GM23338 (cell line): ENCODE measurements at regions not wholly inside any gene's neighbourhood (a gene's known extent, or its start where the extent isn't known, plus 50 kb on each side); places are given as distances from the start of the nearest gene placed in this dataset.

Source experiments
- CREB1 ChIP-seq: fragments of 250-450 bp; sonication (Bioruptor Pico); IDR thresholded peaks from 2 replicates; pipeline ENCODE4 v1.5.0; 2020; ENCODE audit warnings: low read depth, mild to moderate bottlenecking, moderate library complexity
- EZH2 ChIP-seq: fragments of 200-600 bp; sonication (generic); IDR thresholded peaks from one replicate; pipeline ENCODE4 v1.8.0; 2017; ENCODE audit warnings: antibody characterized with exemption, mild to moderate bottlenecking, low read depth; ENCODE audit not compliant: unreplicated experiment
- EZH2phosphoT487 ChIP-seq: fragments of 200-600 bp; sonication (generic); IDR thresholded peaks from one replicate; pipeline ENCODE4 v1.8.1; 2018; ENCODE audit warnings: antibody characterized with exemption; ENCODE audit not compliant: unreplicated experiment
- JUNB ChIP-seq: IDR thresholded peaks from one replicate; pipeline ENCODE4 v1.6.1; 2016; ENCODE audit warnings: antibody characterized with exemption; ENCODE audit not compliant: unreplicated experiment
- NANOG ChIP-seq: IDR thresholded peaks from 2 replicates; pipeline ENCODE4 v1.6.1; 2016; ENCODE audit warnings: antibody characterized with exemption, borderline replicate concordance
- POLR2AphosphoS5 ChIP-seq: IDR thresholded peaks from 2 replicates; pipeline ENCODE4 v1.6.1; 2016; ENCODE audit warnings: antibody characterized with exemption, low read depth
- STAT1 ChIP-seq: IDR thresholded peaks from one replicate; pipeline ENCODE4 v1.6.1; 2016; ENCODE audit warnings: antibody characterized with exemption; ENCODE audit not compliant: unreplicated experiment
- ZNF114 ChIP-seq: fragments of 250-450 bp; sonication (Bioruptor Pico); IDR thresholded peaks from 2 replicates; pipeline ENCODE4 v1.5.0; 2020; ENCODE audit warnings: mild to moderate bottlenecking, moderate library complexity
- TF ChIP-seq, protein P1 (sequence below), 2 experiments: fragments of 200-600 bp in 1 of 2; sonication (generic) in 1 of 2; conservative IDR thresholded peaks; 2 replicates each; pipeline versions ENCODE4 v1.5.1 to v1.6.1; 2016 to 2017; ENCODE audit warnings: antibody characterized with exemption in 2 of 2, low read depth in 2 of 2, mild to moderate bottlenecking in 2 of 2, moderate library complexity in 1 of 2
- TF ChIP-seq, protein P2 (sequence below): IDR thresholded peaks from one replicate; pipeline ENCODE4 v1.6.1; 2018; ENCODE audit warnings: antibody characterized with exemption; ENCODE audit not compliant: unreplicated experiment
- TF ChIP-seq, protein P3 (sequence below): fragments of 250-450 bp; sonication (Bioruptor Pico); IDR thresholded peaks from 2 replicates; pipeline ENCODE4 v1.5.0; 2020; ENCODE audit warnings: mild to moderate bottlenecking, moderate library complexity

DNA sequence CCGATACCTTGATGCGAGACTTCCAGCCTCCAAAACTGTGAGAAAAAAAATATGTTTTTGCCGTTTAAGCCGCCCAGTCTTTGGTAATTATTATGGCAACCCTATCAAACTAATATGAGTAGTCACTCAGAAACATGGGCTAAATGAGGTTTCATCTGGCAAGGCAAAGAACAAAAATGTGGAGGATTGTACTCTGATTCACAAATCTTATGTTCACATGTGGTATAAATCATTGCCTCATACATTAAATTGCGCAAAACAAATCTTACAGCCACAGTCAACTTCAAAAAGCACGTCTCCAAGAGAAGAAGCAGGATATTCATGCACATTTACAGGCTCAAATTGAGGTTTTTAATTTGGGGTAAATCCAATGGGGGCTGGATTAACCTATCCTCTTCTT, 1435.4 kb upstream of the LRRTM1 start:
- TF ChIP-seq POLR2AphosphoS5 (no peak), EZH2 (no peak), EZH2phosphoT487 (no peak), CREB1 (CRISPR knock-in tag) (no peak), JUNB (no peak), NANOG (no peak), STAT1 (no peak), ZNF114 (CRISPR knock-in tag) (no peak)
- TF ChIP-seq, protein P1, sequence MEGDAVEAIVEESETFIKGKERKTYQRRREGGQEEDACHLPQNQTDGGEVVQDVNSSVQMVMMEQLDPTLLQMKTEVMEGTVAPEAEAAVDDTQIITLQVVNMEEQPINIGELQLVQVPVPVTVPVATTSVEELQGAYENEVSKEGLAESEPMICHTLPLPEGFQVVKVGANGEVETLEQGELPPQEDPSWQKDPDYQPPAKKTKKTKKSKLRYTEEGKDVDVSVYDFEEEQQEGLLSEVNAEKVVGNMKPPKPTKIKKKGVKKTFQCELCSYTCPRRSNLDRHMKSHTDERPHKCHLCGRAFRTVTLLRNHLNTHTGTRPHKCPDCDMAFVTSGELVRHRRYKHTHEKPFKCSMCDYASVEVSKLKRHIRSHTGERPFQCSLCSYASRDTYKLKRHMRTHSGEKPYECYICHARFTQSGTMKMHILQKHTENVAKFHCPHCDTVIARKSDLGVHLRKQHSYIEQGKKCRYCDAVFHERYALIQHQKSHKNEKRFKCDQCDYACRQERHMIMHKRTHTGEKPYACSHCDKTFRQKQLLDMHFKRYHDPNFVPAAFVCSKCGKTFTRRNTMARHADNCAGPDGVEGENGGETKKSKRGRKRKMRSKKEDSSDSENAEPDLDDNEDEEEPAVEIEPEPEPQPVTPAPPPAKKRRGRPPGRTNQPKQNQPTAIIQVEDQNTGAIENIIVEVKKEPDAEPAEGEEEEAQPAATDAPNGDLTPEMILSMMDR (conservative IDR thresholded peaks at IDR 0.05; ENCODE audit: low read depth in 2 of 2) = no peak
- TF ChIP-seq, protein P2, sequence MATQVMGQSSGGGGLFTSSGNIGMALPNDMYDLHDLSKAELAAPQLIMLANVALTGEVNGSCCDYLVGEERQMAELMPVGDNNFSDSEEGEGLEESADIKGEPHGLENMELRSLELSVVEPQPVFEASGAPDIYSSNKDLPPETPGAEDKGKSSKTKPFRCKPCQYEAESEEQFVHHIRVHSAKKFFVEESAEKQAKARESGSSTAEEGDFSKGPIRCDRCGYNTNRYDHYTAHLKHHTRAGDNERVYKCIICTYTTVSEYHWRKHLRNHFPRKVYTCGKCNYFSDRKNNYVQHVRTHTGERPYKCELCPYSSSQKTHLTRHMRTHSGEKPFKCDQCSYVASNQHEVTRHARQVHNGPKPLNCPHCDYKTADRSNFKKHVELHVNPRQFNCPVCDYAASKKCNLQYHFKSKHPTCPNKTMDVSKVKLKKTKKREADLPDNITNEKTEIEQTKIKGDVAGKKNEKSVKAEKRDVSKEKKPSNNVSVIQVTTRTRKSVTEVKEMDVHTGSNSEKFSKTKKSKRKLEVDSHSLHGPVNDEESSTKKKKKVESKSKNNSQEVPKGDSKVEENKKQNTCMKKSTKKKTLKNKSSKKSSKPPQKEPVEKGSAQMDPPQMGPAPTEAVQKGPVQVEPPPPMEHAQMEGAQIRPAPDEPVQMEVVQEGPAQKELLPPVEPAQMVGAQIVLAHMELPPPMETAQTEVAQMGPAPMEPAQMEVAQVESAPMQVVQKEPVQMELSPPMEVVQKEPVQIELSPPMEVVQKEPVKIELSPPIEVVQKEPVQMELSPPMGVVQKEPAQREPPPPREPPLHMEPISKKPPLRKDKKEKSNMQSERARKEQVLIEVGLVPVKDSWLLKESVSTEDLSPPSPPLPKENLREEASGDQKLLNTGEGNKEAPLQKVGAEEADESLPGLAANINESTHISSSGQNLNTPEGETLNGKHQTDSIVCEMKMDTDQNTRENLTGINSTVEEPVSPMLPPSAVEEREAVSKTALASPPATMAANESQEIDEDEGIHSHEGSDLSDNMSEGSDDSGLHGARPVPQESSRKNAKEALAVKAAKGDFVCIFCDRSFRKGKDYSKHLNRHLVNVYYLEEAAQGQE = no peak
- TF ChIP-seq, protein P3, sequence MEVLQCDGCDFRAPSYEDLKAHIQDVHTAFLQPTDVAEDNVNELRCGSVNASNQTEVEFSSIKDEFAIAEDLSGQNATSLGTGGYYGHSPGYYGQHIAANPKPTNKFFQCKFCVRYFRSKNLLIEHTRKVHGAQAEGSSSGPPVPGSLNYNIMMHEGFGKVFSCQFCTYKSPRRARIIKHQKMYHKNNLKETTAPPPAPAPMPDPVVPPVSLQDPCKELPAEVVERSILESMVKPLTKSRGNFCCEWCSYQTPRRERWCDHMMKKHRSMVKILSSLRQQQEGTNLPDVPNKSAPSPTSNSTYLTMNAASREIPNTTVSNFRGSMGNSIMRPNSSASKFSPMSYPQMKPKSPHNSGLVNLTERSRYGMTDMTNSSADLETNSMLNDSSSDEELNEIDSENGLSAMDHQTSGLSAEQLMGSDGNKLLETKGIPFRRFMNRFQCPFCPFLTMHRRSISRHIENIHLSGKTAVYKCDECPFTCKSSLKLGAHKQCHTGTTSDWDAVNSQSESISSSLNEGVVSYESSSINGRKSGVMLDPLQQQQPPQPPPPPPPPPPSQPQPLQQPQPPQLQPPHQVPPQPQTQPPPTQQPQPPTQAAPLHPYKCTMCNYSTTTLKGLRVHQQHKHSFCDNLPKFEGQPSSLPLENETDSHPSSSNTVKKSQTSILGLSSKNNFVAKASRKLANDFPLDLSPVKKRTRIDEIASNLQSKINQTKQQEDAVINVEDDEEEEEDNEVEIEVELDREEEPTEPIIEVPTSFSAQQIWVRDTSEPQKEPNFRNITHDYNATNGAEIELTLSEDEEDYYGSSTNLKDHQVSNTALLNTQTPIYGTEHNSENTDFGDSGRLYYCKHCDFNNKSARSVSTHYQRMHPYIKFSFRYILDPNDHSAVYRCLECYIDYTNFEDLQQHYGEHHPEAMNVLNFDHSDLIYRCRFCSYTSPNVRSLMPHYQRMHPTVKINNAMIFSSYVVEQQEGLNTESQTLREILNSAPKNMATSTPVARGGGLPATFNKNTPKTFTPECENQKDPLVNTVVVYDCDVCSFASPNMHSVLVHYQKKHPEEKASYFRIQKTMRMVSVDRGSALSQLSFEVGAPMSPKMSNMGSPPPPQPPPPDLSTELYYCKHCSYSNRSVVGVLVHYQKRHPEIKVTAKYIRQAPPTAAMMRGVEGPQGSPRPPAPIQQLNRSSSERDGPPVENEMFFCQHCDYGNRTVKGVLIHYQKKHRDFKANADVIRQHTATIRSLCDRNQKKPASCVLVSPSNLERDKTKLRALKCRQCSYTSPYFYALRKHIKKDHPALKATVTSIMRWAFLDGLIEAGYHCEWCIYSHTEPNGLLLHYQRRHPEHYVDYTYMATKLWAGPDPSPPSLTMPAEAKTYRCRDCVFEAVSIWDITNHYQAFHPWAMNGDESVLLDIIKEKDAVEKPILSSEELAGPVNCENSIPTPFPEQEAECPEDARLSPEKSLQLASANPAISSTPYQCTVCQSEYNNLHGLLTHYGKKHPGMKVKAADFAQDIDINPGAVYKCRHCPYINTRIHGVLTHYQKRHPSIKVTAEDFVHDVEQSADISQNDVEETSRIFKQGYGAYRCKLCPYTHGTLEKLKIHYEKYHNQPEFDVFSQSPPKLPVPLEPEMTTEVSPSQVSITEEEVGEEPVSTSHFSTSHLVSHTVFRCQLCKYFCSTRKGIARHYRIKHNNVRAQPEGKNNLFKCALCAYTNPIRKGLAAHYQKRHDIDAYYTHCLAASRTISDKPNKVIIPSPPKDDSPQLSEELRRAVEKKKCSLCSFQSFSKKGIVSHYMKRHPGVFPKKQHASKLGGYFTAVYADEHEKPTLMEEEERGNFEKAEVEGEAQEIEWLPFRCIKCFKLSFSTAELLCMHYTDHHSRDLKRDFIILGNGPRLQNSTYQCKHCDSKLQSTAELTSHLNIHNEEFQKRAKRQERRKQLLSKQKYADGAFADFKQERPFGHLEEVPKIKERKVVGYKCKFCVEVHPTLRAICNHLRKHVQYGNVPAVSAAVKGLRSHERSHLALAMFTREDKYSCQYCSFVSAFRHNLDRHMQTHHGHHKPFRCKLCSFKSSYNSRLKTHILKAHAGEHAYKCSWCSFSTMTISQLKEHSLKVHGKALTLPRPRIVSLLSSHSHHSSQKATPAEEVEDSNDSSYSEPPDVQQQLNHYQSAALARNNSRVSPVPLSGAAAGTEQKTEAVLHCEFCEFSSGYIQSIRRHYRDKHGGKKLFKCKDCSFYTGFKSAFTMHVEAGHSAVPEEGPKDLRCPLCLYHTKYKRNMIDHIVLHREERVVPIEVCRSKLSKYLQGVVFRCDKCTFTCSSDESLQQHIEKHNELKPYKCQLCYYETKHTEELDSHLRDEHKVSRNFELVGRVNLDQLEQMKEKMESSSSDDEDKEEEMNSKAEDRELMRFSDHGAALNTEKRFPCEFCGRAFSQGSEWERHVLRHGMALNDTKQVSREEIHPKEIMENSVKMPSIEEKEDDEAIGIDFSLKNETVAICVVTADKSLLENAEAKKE = no peak
